KOPT-K1 (cell line): ENCODE measurements at regions not wholly inside any gene's neighbourhood (a gene's known extent, or its start where the extent isn't known, plus 50 kb on each side); places are given as distances from the start of the nearest gene placed in this dataset.

ENCODE experiments used
- H3K27ac ChIP-seq: fragments of 200-600 bp; sonication (generic); 2 replicates; pipeline ENCODE4 v1.5.1; 2016; ENCODE audit warnings: antibody characterized with exemption, mild to moderate bottlenecking, low read depth, low read length; ENCODE audit not compliant: poor library complexity, severe bottlenecking
- H3K36me3 ChIP-seq: fragments of 200-600 bp; sonication (generic); 2 replicates; pipeline ENCODE4 v1.5.1; 2017; ENCODE audit warnings: antibody characterized with exemption, mild to moderate bottlenecking, low read length, moderate library complexity; ENCODE audit not compliant: insufficient read depth
- H3K9me3 ChIP-seq: fragments of 200-600 bp; sonication (generic); 2 replicates; pipeline ENCODE4 v1.5.1; 2017; ENCODE audit warnings: antibody characterized with exemption, low read length, mild to moderate bottlenecking; ENCODE audit not compliant: insufficient read depth, poor library complexity, severe bottlenecking

GRCh38 chr11:128345316-128345715, 242.0 kb downstream of the ETS1 start:
- Histone ChIP-seq H3K36me3 (no peaks in the 10 kb centered on the region), H3K9me3 (no peaks in the 10 kb centered on the region), H3K27ac (no peak overlapping the region)

DNA sequence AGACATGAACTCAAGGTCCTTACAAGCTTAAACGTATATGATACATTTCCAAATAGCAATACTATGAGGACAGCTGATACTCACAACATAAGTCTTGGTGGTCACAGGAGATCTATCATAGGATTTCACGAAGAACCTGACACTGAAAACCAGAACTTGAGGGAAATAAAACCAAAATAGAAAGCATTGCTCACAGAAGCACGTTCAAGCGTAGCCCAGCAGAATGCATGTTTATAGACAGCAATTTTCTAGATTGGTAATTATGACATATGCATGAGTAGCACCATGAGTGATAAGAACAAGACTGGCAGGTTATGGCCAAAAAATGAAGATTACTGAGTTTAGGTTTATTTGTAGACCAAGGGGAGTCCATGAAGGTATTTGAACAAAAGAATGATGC, 243.5 kb downstream of the ETS1 start:
- Histone ChIP-seq H3K9me3 (no peaks in the 10 kb centered on the region), H3K36me3 (no peaks in the 10 kb centered on the region), H3K27ac (no peak overlapping the region)

GRCh38 chr11:128343135-128343514, 244.2 kb downstream of the ETS1 start:
- H3K9me3 ChIP-seq, result no peaks in the 10 kb centered on the region
- H3K27ac ChIP-seq, result peak overlapping the region; percentile 58
- H3K36me3 ChIP-seq, result no peaks in the 10 kb centered on the region

DNA sequence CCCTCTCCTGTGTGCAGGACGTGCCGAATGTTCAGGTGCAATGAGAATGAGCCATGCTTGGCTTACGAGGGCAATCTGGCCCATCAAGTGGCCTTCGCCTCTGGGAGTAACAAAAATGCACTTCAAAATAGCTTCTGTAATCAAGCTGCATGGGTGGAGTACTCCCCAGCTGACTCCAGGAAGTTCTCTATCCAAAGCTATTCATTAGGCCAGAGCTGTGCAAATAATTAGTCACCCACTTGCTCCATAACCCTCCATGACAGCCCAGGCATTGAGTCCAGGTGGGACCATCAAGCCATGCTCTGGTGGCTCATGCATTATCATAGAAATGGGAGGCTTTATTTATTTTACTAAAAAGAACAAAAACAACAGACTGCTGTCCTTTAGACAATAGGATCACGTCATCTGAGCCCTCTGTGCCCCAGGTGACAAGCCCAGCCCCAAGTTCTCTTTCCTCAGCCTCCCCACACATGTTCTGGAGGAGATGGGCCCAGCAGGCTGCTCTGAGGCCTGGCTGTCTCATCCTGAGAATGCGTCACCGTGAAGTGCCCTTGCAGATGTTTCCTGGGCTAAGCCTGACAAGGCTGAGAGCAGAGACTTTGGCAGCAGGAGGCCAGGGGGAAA, 244.7 kb downstream of the ETS1 start:
- Histone ChIP-seq H3K36me3 (no peaks in the 10 kb centered on the region), H3K27ac (peak overlapping the region; percentile 58), H3K9me3 (no peaks in the 10 kb centered on the region)

- H3K36me3 ChIP-seq, result no peaks in the 10 kb centered on the region
These were observed 245.8 kb downstream of the ETS1 start for GRCh38 chr11:128341280-128342248.

DNA sequence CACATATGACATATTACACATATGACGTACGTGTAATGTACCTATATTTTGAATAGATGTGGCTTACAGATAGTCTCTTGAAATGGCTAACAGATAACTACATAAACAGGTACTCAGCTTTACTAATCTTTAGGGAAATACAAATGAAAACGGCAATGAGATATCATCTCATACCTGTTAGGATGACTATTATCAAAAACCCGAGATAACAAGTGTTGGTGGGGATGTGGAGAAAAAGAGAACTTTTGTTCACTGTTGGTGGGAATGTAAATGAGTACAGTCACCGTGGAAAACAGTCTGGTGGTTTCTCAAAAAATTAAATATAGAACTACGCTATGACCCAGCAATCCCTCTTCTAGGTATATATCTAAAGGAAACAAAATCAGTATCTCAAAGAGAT, 247.6 kb downstream of the ETS1 start:
- no peak overlapping the region for H3K27ac ChIP-seq
- H3K9me3 ChIP-seq, result no peaks in the 10 kb centered on the region
- H3K36me3 ChIP-seq, result no peaks in the 10 kb centered on the region

More at GRCh38 chr11:128341280-128342248, 245.8 kb downstream of the ETS1 start:
- peak overlapping the region; percentile 58 for H3K27ac ChIP-seq
- no peaks in the 10 kb centered on the region for H3K9me3 ChIP-seq

DNA sequence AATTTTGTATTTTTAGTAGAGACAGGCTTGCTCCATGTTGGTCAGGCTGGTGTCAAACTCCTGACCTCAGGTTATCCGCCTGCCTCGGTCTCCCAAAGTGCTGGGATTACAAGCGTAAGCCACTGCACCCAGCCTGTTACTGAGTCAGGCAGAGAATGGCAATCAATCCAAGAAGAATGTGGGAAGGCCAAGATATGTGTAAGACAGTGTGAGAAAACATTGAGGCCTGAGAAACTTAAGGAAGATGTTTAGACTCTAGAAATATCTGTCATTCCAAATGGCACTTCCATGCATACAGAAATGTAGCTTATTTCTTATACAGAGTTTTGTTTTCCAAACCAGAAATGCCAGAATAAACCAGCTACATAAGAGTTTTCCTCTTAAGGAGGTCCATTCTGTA, 248.5 kb downstream of the ETS1 start:
- Histone ChIP-seq H3K36me3 (no peaks in the 10 kb centered on the region), H3K27ac (no peak overlapping the region)

GRCh38 chr11:128336203-128336602, 251.2 kb downstream of the ETS1 start:
- Histone ChIP-seq H3K9me3 (no peaks in the 10 kb centered on the region), H3K36me3 (no peaks in the 10 kb centered on the region), H3K27ac (no peak overlapping the region)

More for the DNA sequence above, 248.5 kb downstream of the ETS1 start:
- H3K9me3 ChIP-seq, result no peaks in the 10 kb centered on the region

DNA sequence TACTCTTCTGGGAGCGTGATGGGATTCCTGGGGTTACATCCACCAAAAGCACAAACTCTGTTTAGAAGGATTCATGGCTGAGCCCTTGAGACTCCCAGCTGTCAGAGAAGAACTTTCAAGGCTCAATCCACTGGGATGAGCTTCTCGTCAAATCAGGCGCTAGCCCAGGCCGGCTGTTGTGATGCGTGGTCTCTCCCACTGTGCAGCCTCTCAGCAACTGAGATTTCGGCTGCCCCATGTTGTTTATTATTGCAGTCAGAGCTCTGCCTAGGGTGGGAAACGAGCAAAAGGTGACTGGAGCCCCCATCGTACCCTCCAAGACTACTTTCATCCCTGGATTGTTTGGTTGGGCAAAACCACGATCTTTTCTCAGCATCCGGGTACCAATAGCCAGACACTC, 251.6 kb downstream of the ETS1 start:
- Histone ChIP-seq H3K27ac (no peak overlapping the region), H3K36me3 (no peaks in the 10 kb centered on the region), H3K9me3 (no peaks in the 10 kb centered on the region)

DNA sequence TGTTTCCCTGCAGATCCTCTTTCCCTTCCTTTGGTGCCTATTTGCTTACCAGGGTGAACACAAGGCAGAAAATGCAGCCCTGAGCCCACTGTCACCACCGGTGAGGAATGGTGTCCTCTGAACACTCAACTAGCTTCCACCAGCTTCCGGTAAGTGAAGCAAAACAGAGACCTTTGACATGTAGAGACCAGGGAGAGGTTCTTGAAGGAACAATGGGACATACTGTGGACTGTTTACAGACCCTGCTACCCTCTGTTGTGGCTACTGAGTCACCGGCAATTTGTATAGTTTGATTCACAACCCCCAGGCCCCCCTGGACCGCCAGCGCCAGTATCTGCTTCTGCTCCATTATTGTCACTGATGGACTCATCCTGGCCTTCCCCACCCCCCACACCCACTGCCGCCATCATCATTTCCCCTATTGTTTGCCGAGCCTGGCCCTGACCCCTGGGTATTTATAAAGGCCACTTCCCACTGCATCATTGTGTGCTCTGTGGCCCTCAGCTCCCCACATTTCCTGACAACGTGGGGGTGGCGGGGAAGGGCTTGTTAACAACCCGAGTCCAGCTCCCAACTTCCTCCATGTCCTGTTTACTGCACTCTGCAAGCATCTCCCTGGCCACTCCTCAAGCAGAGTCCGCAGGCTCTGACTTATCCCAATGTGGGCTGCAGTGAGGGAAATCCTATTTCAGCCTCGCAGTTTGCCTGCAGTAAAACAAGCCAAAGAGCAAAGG, 252.9 kb downstream of the ETS1 start:
- no peaks in the 10 kb centered on the region for H3K36me3 ChIP-seq
- no peak overlapping the region for H3K27ac ChIP-seq

DNA sequence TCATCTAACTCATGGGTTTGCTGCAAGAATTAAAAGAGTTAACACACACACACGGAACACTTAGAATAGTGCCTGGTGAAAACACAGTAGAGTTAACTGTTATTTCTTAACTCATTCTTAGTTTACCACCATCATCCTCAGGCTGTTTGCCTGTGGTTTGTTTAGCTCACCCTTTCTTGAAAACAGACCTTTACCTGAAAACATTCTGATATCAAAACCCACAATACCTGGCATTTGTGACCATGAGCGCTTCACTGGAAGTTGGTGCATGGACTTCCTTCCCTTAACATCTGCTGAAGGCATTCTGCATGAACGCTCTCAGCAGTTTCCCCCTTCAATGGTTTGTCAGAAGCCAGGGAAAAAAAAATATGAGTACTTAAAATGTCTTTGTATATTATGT, 256.0 kb downstream of the ETS1 start:
- Histone ChIP-seq H3K36me3 (no peaks in the 10 kb centered on the region), H3K27ac (no peak overlapping the region), H3K9me3 (no peaks in the 10 kb centered on the region)

More for the DNA sequence above, 252.9 kb downstream of the ETS1 start:
- H3K9me3 ChIP-seq, result no peaks in the 10 kb centered on the region

GRCh38 chr11:128330203-128330602, 257.2 kb downstream of the ETS1 start:
- H3K9me3 ChIP-seq, result no peaks in the 10 kb centered on the region
- H3K27ac ChIP-seq, result no peak overlapping the region
- H3K36me3 ChIP-seq, result no peaks in the 10 kb centered on the region

DNA sequence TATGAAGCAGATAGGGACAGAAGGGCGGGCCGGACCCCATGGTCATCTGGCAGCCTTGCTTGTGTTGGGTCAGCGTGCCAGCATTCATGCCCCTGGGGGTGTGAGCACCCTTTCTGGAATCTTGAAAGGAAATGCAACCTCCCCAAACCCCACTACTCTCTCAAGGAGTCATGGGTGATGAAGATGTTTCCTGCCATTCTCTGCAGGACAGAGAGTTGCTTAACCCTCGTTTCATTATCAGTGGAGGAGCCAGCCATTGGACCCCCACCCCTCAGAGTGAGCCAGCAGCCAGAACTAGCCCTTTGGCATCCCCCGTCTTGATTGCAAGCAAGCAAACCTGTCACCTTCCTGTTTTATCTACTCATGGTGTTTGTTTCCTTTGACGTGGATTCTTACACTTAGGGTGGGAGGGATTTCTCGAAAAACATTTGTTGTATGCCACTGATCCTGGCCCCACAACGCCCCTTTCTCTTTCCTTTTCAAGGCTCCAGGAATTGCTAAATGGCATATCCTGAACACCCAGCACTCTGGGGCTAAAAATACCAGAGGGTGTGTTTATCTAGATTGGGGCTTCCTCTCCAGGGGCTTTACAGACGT, 258.3 kb downstream of the ETS1 start:
- H3K27ac ChIP-seq, result peak overlapping the region; percentile 52
- H3K36me3 ChIP-seq, result no peaks in the 10 kb centered on the region
- no peaks in the 10 kb centered on the region for H3K9me3 ChIP-seq

GRCh38 chr11:128327274-128327673, 260.1 kb downstream of the ETS1 start:
- H3K9me3 ChIP-seq, result no peaks in the 10 kb centered on the region
- no peaks in the 10 kb centered on the region for H3K36me3 ChIP-seq
- H3K27ac ChIP-seq, result no peak overlapping the region

DNA sequence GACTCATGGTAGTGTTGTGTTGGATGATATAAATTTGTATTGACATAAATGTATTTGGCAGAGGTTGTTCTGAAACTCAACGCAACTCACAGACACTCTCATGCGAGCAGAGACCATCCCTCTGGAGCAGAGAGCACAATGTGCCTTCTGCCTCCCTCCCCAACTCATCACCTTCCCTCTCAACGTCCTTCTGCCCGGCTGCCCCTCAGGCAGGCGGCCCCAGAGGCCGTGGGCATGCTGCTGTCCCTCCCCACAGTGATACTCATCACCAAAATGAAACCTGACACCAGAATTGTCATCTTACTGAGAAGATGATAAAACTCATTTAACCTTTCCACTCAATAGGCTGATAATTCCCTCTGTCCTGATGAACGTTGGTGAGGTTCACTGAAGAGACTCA, 260.6 kb downstream of the ETS1 start:
- Histone ChIP-seq H3K27ac (no peak overlapping the region), H3K36me3 (no peaks in the 10 kb centered on the region), H3K9me3 (no peaks in the 10 kb centered on the region)
